NCI-H1436 treated with DMSO at 0.1 percent for 48 hours (cell line): ENCODE measurements at regions not wholly inside any gene's neighbourhood (a gene's known extent, or its start where the extent isn't known, plus 50 kb on each side); places are given as distances from the start of the nearest gene placed in this dataset.
"Not testable (repeated sequence)": the region's sequence is repeated elsewhere in the genome, so short reads cannot be mapped to it uniquely, and the experiment has no call there.

Experiments used
- DNase-seq: peaks from one replicate; lab custom pipeline; 2025; lab: John Stamatoyannopoulos, UW

GRCh38 chr17:13140750-13141149, 122.9 kb upstream of the ELAC2 start:
- no peak for DNase-seq

- DNase-seq: no peak
These were observed 117.7 kb upstream of the ELAC2 start for GRCh38 chr17:13135506-13135905.

- no peak for DNase-seq
These were observed 116.2 kb upstream of the ELAC2 start for GRCh38 chr17:13134076-13134475.

GRCh38 chr17:13131225-13131624, 113.4 kb upstream of the ELAC2 start:
- no peak for DNase-seq

GRCh38 chr17:13129356-13129755, 111.5 kb upstream of the ELAC2 start:
- DNase-seq: no peak

- no peak for DNase-seq
These were observed 110.8 kb upstream of the ELAC2 start for GRCh38 chr17:13128676-13129075.

GRCh38 chr17:13127921-13128602, 110.2 kb upstream of the ELAC2 start:
- no peak for DNase-seq

GRCh38 chr17:13120864-13121263, 103.0 kb upstream of the ELAC2 start:
- no peak for DNase-seq

- DNase-seq: no peak
These were observed 100.5 kb upstream of the ELAC2 start for GRCh38 chr17:13118311-13118710.

- DNase-seq: no peak
These were observed 99.8 kb upstream of the ELAC2 start for GRCh38 chr17:13117616-13118015.

GRCh38 chr17:13114601-13115031, 96.8 kb upstream of the ELAC2 start:
- no peak for DNase-seq

- DNase-seq: no peak
These were observed 96.1 kb upstream of the ELAC2 start for GRCh38 chr17:13113821-13114525.

GRCh38 chr17:13107676-13108235, 89.9 kb upstream of the ELAC2 start:
- no peak for DNase-seq

GRCh38 chr17:13106171-13106570, 88.3 kb upstream of the ELAC2 start:
- DNase-seq: peak; percentile 4

GRCh38 chr17:13104576-13104975, 86.7 kb upstream of the ELAC2 start:
- DNase-seq: no peak

GRCh38 chr17:13102477-13102876, 84.7 kb upstream of the ELAC2 start:
- DNase-seq: no peak

- DNase-seq: no peak
These were observed 82.1 kb upstream of the ELAC2 start for GRCh38 chr17:13099926-13100325.

GRCh38 chr17:13099089-13099735, 81.4 kb upstream of the ELAC2 start:
- DNase-seq: no peak

- no peak for DNase-seq
These were observed 78.5 kb upstream of the ELAC2 start for GRCh38 chr17:13096291-13096690.

- DNase-seq: not testable (repeated sequence)
These were observed 74.2 kb upstream of the ELAC2 start for GRCh38 chr17:13092010-13092409.

- DNase-seq: no peak
These were observed 70.8 kb upstream of the ELAC2 start for GRCh38 chr17:13088666-13089065.

GRCh38 chr17:13087802-13088201, 70.0 kb upstream of the ELAC2 start:
- no peak for DNase-seq
